ENCODE measurements at regions not wholly inside any gene's neighbourhood (a gene's known extent, or its start where the extent isn't known, plus 50 kb on each side); places are given as distances from the start of the nearest gene placed in this dataset.

- DNase-seq, result no peak
- Histone ChIP-seq H3K4me1 (ENCODE audit: insufficient read depth, low read length) (no peaks in the 10 kb centered on the region), H3K36me3 (ENCODE audit: insufficient read depth, low read length) (no peaks in the 10 kb centered on the region), H3K27me3 (ENCODE audit: insufficient read depth, low read length, poor library complexity, severe bottlenecking) (no peaks in the 10 kb centered on the region), H3K27ac (ENCODE audit: low read depth, low read length) (no peak overlapping the region), H3K9me3 (ENCODE audit: low read length) (no peaks in the 10 kb centered on the region), H3K4me3 (ENCODE audit: low read length) (no peak overlapping the region)
- H3K4me1 Mint-ChIP-seq, result no peaks in the 10 kb centered on the region
- no peak overlapping the region for H3K27ac Mint-ChIP-seq
- ChIA-PET POLR2A (no interaction called here), CTCF (no interaction called here)
- H3K36me3 Mint-ChIP-seq, result peaks cover 0 to 14% (median 0%) of the 10 kb centered on the region in 3 donors
- H3K27me3 Mint-ChIP-seq, result peaks cover 6 to 29% of the 10 kb centered on the region in 2 donors
- H3K4me3 Mint-ChIP-seq, result no peak overlapping the region
- no peaks in the 10 kb centered on the region for H3K9me3 Mint-ChIP-seq
These were observed 188.6 kb downstream of the HINT1 start for GRCh38 chr5:130976493-130976892.

- DNase-seq, result no peak
- CTCF ChIA-PET, result no interaction called here
- no peaks in the 10 kb centered on the region for H3K27me3 ChIP-seq (ENCODE audit: insufficient read depth, low read length, poor library complexity, severe bottlenecking)
- H3K9me3 ChIP-seq (ENCODE audit: low read length), result no peaks in the 10 kb centered on the region
- Mint-ChIP-seq H3K27me3 (peaks cover 4 to 29% of the 10 kb centered on the region in 2 donors), H3K4me1 (no peaks in the 10 kb centered on the region), H3K27ac (no peak overlapping the region), H3K9me3 (no peaks in the 10 kb centered on the region), H3K36me3 (peaks cover 0 to 12% (median 0%) of the 10 kb centered on the region in 3 donors), H3K4me3 (no peak overlapping the region)
- no peak overlapping the region for H3K27ac ChIP-seq (ENCODE audit: low read depth, low read length)
- H3K4me3 ChIP-seq (ENCODE audit: low read length), result no peak overlapping the region
- no peaks in the 10 kb centered on the region for H3K4me1 ChIP-seq (ENCODE audit: insufficient read depth, low read length)
- no peaks in the 10 kb centered on the region for H3K36me3 ChIP-seq (ENCODE audit: insufficient read depth, low read length)
- POLR2A ChIA-PET, result no interaction called here
These were observed 189.2 kb downstream of the HINT1 start for GRCh38 chr5:130975847-130976246.

- no peak overlapping the region for H3K27ac ChIP-seq (ENCODE audit: low read depth, low read length)
- H3K4me1 Mint-ChIP-seq, result no peaks in the 10 kb centered on the region
These were observed 189.8 kb downstream of the HINT1 start for GRCh38 chr5:130975299-130975698.

GRCh38 chr5:130974021-130974683, 190.9 kb downstream of the HINT1 start:
- H3K4me3 ChIP-seq (ENCODE audit: low read length), result no peak overlapping the region
- no peaks in the 10 kb centered on the region for H3K9me3 Mint-ChIP-seq
- no peaks in the 10 kb centered on the region for H3K9me3 ChIP-seq (ENCODE audit: low read length)
- peaks cover 6 to 22% of the 10 kb centered on the region in 2 donors for H3K27me3 Mint-ChIP-seq
- no peak overlapping the region for H3K4me3 Mint-ChIP-seq
- POLR2A ChIA-PET, result no interaction called here
- H3K4me1 Mint-ChIP-seq, result no peaks in the 10 kb centered on the region
- no peaks in the 10 kb centered on the region for H3K27me3 ChIP-seq (ENCODE audit: insufficient read depth, low read length, poor library complexity, severe bottlenecking)
- CTCF ChIA-PET, result interaction anchor here (1.0 kb wide), 2 partner anchors 11 to 12 kb away, joined by 3 read pairs; no protein-coding TSS in a partner anchor
- no peak for DNase-seq
- H3K27ac ChIP-seq (ENCODE audit: low read depth, low read length), result no peak overlapping the region
- no peaks in the 10 kb centered on the region for H3K36me3 ChIP-seq (ENCODE audit: insufficient read depth, low read length)
- H3K27ac Mint-ChIP-seq, result no peak overlapping the region
- H3K4me1 ChIP-seq (ENCODE audit: insufficient read depth, low read length), result no peaks in the 10 kb centered on the region
- H3K36me3 Mint-ChIP-seq, result peaks cover 0 to 5% (median 0%) of the 10 kb centered on the region in 3 donors

More at GRCh38 chr5:130975299-130975698, 189.8 kb downstream of the HINT1 start:
- Mint-ChIP-seq H3K36me3 (peaks cover 0 to 11% (median 0%) of the 10 kb centered on the region in 3 donors), H3K4me3 (no peak overlapping the region), H3K27me3 (peaks cover 4 to 27% of the 10 kb centered on the region in 2 donors), H3K27ac (no peak overlapping the region), H3K9me3 (no peaks in the 10 kb centered on the region)
- no peak for DNase-seq
- ChIA-PET POLR2A (no interaction called here), CTCF (interaction anchor here (1.0 kb wide), 1 partner anchor 13 kb away, joined by 3 read pairs; no protein-coding TSS in a partner anchor)
- Histone ChIP-seq H3K4me1 (ENCODE audit: insufficient read depth, low read length) (no peaks in the 10 kb centered on the region), H3K9me3 (ENCODE audit: low read length) (no peaks in the 10 kb centered on the region), H3K36me3 (ENCODE audit: insufficient read depth, low read length) (no peaks in the 10 kb centered on the region), H3K4me3 (ENCODE audit: low read length) (no peak overlapping the region), H3K27me3 (ENCODE audit: insufficient read depth, low read length, poor library complexity, severe bottlenecking) (no peaks in the 10 kb centered on the region)

- no peak overlapping the region for H3K4me3 Mint-ChIP-seq
- H3K27ac Mint-ChIP-seq, result no peak overlapping the region
- peaks cover 2 to 17% of the 10 kb centered on the region in 2 donors for H3K27me3 Mint-ChIP-seq
- peaks cover 2 to 8% (median 7%) of the 10 kb centered on the region in 5 donors for H3K9me3 Mint-ChIP-seq
- no peaks in the 10 kb centered on the region for H3K4me1 ChIP-seq (ENCODE audit: insufficient read depth, low read length)
- CTCF ChIA-PET, result no interaction called here
- no peaks in the 10 kb centered on the region for H3K36me3 ChIP-seq (ENCODE audit: insufficient read depth, low read length)
- POLR2A ChIA-PET, result no interaction called here
- peaks cover 0 to 12% (median 0%) of the 10 kb centered on the region in 3 donors for H3K36me3 Mint-ChIP-seq
- no peaks in the 10 kb centered on the region for H3K4me1 Mint-ChIP-seq
- no peaks in the 10 kb centered on the region for H3K9me3 ChIP-seq (ENCODE audit: low read length)
- H3K4me3 ChIP-seq (ENCODE audit: low read length), result no peak overlapping the region
- no peak overlapping the region for H3K27ac ChIP-seq (ENCODE audit: low read depth, low read length)
- H3K27me3 ChIP-seq (ENCODE audit: insufficient read depth, low read length, poor library complexity, severe bottlenecking), result no peaks in the 10 kb centered on the region
- DNase-seq, result no peak
These were observed 198.0 kb downstream of the HINT1 start for GRCh38 chr5:130966990-130967525.

- no peak overlapping the region for H3K27ac Mint-ChIP-seq
- H3K27ac ChIP-seq (ENCODE audit: low read depth, low read length), result no peak overlapping the region
- H3K4me3 Mint-ChIP-seq, result no peak overlapping the region
- DNase-seq, result no peak
- no peaks in the 10 kb centered on the region for H3K4me1 ChIP-seq (ENCODE audit: insufficient read depth, low read length)
- H3K9me3 ChIP-seq (ENCODE audit: low read length), result no peaks in the 10 kb centered on the region
- H3K36me3 Mint-ChIP-seq, result peaks cover 0 to 12% (median 0%) of the 10 kb centered on the region in 3 donors
- ChIA-PET CTCF (no interaction called here), POLR2A (no interaction called here)
- no peaks in the 10 kb centered on the region for H3K27me3 ChIP-seq (ENCODE audit: insufficient read depth, low read length, poor library complexity, severe bottlenecking)
- H3K9me3 Mint-ChIP-seq, result peaks cover 3 to 11% (median 10%) of the 10 kb centered on the region in 5 donors
- H3K4me3 ChIP-seq (ENCODE audit: low read length), result no peak overlapping the region
- no peaks in the 10 kb centered on the region for H3K4me1 Mint-ChIP-seq
- no peaks in the 10 kb centered on the region for H3K36me3 ChIP-seq (ENCODE audit: insufficient read depth, low read length)
- H3K27me3 Mint-ChIP-seq, result peaks cover 2 to 17% of the 10 kb centered on the region in 2 donors
These were observed 199.1 kb downstream of the HINT1 start for GRCh38 chr5:130965920-130966319.

GRCh38 chr5:130965360-130965759, 199.7 kb downstream of the HINT1 start:
- Histone ChIP-seq H3K4me1 (ENCODE audit: insufficient read depth, low read length) (no peaks in the 10 kb centered on the region), H3K27ac (ENCODE audit: low read depth, low read length) (no peak overlapping the region), H3K36me3 (ENCODE audit: insufficient read depth, low read length) (no peaks in the 10 kb centered on the region), H3K9me3 (ENCODE audit: low read length) (no peaks in the 10 kb centered on the region), H3K27me3 (ENCODE audit: insufficient read depth, low read length, poor library complexity, severe bottlenecking) (no peaks in the 10 kb centered on the region), H3K4me3 (ENCODE audit: low read length) (no peak overlapping the region)
- Mint-ChIP-seq H3K27ac (no peak overlapping the region), H3K4me3 (no peak overlapping the region), H3K4me1 (no peaks in the 10 kb centered on the region), H3K9me3 (peaks cover 3 to 13% (median 10%) of the 10 kb centered on the region in 5 donors), H3K36me3 (peaks cover 0 to 17% (median 0%) of the 10 kb centered on the region in 3 donors), H3K27me3 (peaks cover 2 to 17% of the 10 kb centered on the region in 2 donors)
- no peak for DNase-seq
- CTCF ChIA-PET, result no interaction called here
- POLR2A ChIA-PET, result no interaction called here

GRCh38 chr5:130964231-130965202, 200.5 kb downstream of the HINT1 start:
- H3K4me3 Mint-ChIP-seq, result no peak overlapping the region

More at GRCh38 chr5:130964231-130965202, 200.5 kb downstream of the HINT1 start:
- peaks cover 0 to 14% of the 10 kb centered on the region in 2 donors for H3K27me3 Mint-ChIP-seq
- no peaks in the 10 kb centered on the region for H3K9me3 ChIP-seq (ENCODE audit: low read length)
- no peaks in the 10 kb centered on the region for H3K27me3 ChIP-seq (ENCODE audit: insufficient read depth, low read length, poor library complexity, severe bottlenecking)
- H3K36me3 ChIP-seq (ENCODE audit: insufficient read depth, low read length), result no peaks in the 10 kb centered on the region
- peaks cover 0 to 18% (median 0%) of the 10 kb centered on the region in 3 donors for H3K36me3 Mint-ChIP-seq
- no peak for DNase-seq
- H3K27ac Mint-ChIP-seq, result no peak overlapping the region
- no peak overlapping the region for H3K4me3 ChIP-seq (ENCODE audit: low read length)
- no peaks in the 10 kb centered on the region for H3K4me1 Mint-ChIP-seq
- peaks cover 3 to 13% (median 10%) of the 10 kb centered on the region in 5 donors for H3K9me3 Mint-ChIP-seq
- H3K4me1 ChIP-seq (ENCODE audit: insufficient read depth, low read length), result no peaks in the 10 kb centered on the region
- no peak overlapping the region for H3K27ac ChIP-seq (ENCODE audit: low read depth, low read length)
- ChIA-PET CTCF (no interaction called here), POLR2A (no interaction called here)

Measured in CD8-positive, alpha-beta memory T cell (primary cell).